ENCODE measurements at regions not wholly inside any gene's neighbourhood (a gene's known extent, or its start where the extent isn't known, plus 50 kb on each side); places are given as distances from the start of the nearest gene placed in this dataset.
A peak's percentile ranks its signal among the peaks of the same experiment; 100 is the strongest.
"Not testable (repeated sequence)": the region's sequence is repeated elsewhere in the genome, so short reads cannot be mapped to it uniquely, and the experiment has no call there.

GRCh38 chr3:40891186-40891585, 308.1 kb upstream of the CTNNB1 start:
- no peak for TF ChIP-seq POLR2A (IDR thresholded peaks at IDR 0.05; ENCODE audit: low read depth, low read length)

GRCh38 chr3:40895109-40895508, 304.2 kb upstream of the CTNNB1 start:
- TF ChIP-seq POLR2A (IDR thresholded peaks at IDR 0.05; ENCODE audit: low read depth, low read length): no peak
- FAIRE-seq: no peak
- no peak for DNase-seq (ENCODE audit: insufficient read length, low spot score)

More at GRCh38 chr3:40891186-40891585, 308.1 kb upstream of the CTNNB1 start:
- FAIRE-seq: no peak
- DNase-seq (ENCODE audit: insufficient read length, low spot score): no peak

GRCh38 chr3:40899286-40899712, 300.0 kb upstream of the CTNNB1 start:
- DNase-seq (ENCODE audit: insufficient read length, low spot score) (no peak), FAIRE-seq (no peak)
- TF ChIP-seq POLR2A (IDR thresholded peaks at IDR 0.05; ENCODE audit: low read depth, low read length): no peak

- TF ChIP-seq POLR2A (IDR thresholded peaks at IDR 0.05; ENCODE audit: low read depth, low read length): no peak
- DNase-seq (ENCODE audit: insufficient read length, low spot score) (no peak), FAIRE-seq (no peak)
Measured at GRCh38 chr3:40901298-40901697, 298.0 kb upstream of the CTNNB1 start.

- FAIRE-seq: no peak
- TF ChIP-seq POLR2A (IDR thresholded peaks at IDR 0.05; ENCODE audit: low read depth, low read length): no peak
- DNase-seq (ENCODE audit: insufficient read length, low spot score): no peak
Measured at GRCh38 chr3:40901796-40902195, 297.5 kb upstream of the CTNNB1 start.

GRCh38 chr3:40907907-40908465, 291.3 kb upstream of the CTNNB1 start:
- FAIRE-seq; DNase-seq (ENCODE audit: insufficient read length, low spot score): not testable (repeated sequence)

GRCh38 chr3:40908612-40909011, 290.7 kb upstream of the CTNNB1 start:
- TF ChIP-seq POLR2A (IDR thresholded peaks at IDR 0.05; ENCODE audit: low read depth, low read length): no peak
- FAIRE-seq (no peak), DNase-seq (ENCODE audit: insufficient read length, low spot score) (no peak)

- FAIRE-seq: no peak
- DNase-seq (ENCODE audit: insufficient read length, low spot score): no peak
Measured at GRCh38 chr3:40911264-40911663, 288.0 kb upstream of the CTNNB1 start.

GRCh38 chr3:40911928-40912327, 287.4 kb upstream of the CTNNB1 start:
- no peak for TF ChIP-seq POLR2A (IDR thresholded peaks at IDR 0.05; ENCODE audit: low read depth, low read length)
- FAIRE-seq (no peak), DNase-seq (ENCODE audit: insufficient read length, low spot score) (no peak)

More at GRCh38 chr3:40911264-40911663, 288.0 kb upstream of the CTNNB1 start:
- TF ChIP-seq POLR2A (IDR thresholded peaks at IDR 0.05; ENCODE audit: low read depth, low read length): no peak

GRCh38 chr3:40912461-40912860, 286.8 kb upstream of the CTNNB1 start:
- DNase-seq (ENCODE audit: insufficient read length, low spot score) (no peak), FAIRE-seq (no peak)
- no peak for TF ChIP-seq POLR2A (IDR thresholded peaks at IDR 0.05; ENCODE audit: low read depth, low read length)

- FAIRE-seq (no peak), DNase-seq (ENCODE audit: insufficient read length, low spot score) (no peak)
- no peak for TF ChIP-seq POLR2A (IDR thresholded peaks at IDR 0.05; ENCODE audit: low read depth, low read length)
Measured at GRCh38 chr3:40913192-40913591, 286.1 kb upstream of the CTNNB1 start.

GRCh38 chr3:40913641-40914040, 285.7 kb upstream of the CTNNB1 start:
- TF ChIP-seq POLR2A (IDR thresholded peaks at IDR 0.05; ENCODE audit: low read depth, low read length): no peak
- DNase-seq (ENCODE audit: insufficient read length, low spot score) (no peak), FAIRE-seq (no peak)

GRCh38 chr3:40914475-40914874, 284.8 kb upstream of the CTNNB1 start:
- no peak for FAIRE-seq
- TF ChIP-seq POLR2A (IDR thresholded peaks at IDR 0.05; ENCODE audit: low read depth, low read length): no peak
- DNase-seq (ENCODE audit: insufficient read length, low spot score): no peak

- no peak for TF ChIP-seq POLR2A (IDR thresholded peaks at IDR 0.05; ENCODE audit: low read depth, low read length)
- no peak for DNase-seq (ENCODE audit: insufficient read length, low spot score)
- FAIRE-seq: no peak
Measured at GRCh38 chr3:40915346-40915865, 283.9 kb upstream of the CTNNB1 start.

GRCh38 chr3:40920041-40920440, 279.3 kb upstream of the CTNNB1 start:
- FAIRE-seq (peak; percentile 36), DNase-seq (ENCODE audit: insufficient read length, low spot score) (peak; percentile 10)
- no peak for TF ChIP-seq POLR2A (IDR thresholded peaks at IDR 0.05; ENCODE audit: low read depth, low read length)
